GM12878 (cell line): ENCODE measurements at regions not wholly inside any gene's neighbourhood (a gene's known extent, or its start where the extent isn't known, plus 50 kb on each side); places are given as distances from the start of the nearest gene placed in this dataset.

ENCODE experiments used
- ATAC-seq: fragments of 200-7000 bp; cut with Tn5 transposase; 3 replicates; pipeline ENCODE4 v1.9.1; 2020; ENCODE audit warnings: mild to moderate bottlenecking, moderate library complexity
- BruUV-seq: library from RNA; stranded (reverse); fragments of 400-500 nt; replicated peaks from 2 replicates; lab custom pipeline; 2021; lab: Mats Ljungman, UMichigan
- CTCF ChIA-PET: fragments of 300-600 bp; sonication (Branson Sonifier 250); formaldehyde crosslinking; extraction: SDS; loops from one replicate; lab custom pipeline; 2021; ENCODE audit warnings: inconsistent platforms; lab: Yijun Ruan, JAX
- POLR2A ChIA-PET: fragments of 350-600 bp; formaldehyde crosslinking; extraction: SDS; loops from one replicate; lab custom pipeline; 2021; ENCODE audit warnings: inconsistent platforms; lab: Charles Lee
- RAD21 ChIA-PET: fragments of 300-600 bp; sonication (Branson Sonifier 250); formaldehyde crosslinking; loops from one replicate; lab custom pipeline; 2023; ENCODE audit warnings: antibody characterized with exemption; ENCODE audit not compliant: unreplicated experiment; lab: Charles Lee
- SMC1A ChIA-PET: fragments of 300-600 bp; sonication (Branson Sonifier 250); formaldehyde crosslinking; loops from one replicate; lab custom pipeline; 2023; ENCODE audit not compliant: unreplicated experiment, uncharacterized antibody; lab: Charles Lee
- DNase-seq: peaks from one replicate; pipeline ENCODE4 v3.0.0-alpha.2; 2011; ENCODE audit warnings: low read depth, low spot score
- FAIRE-seq: peaks from 3 replicates; lab custom pipeline; 2011; peaks lifted over from hg19 to GRCh38; lab: Jason Lieb, UNC
- H2AFZ ChIP-seq: 2 replicates; pipeline ENCODE4 v1.6.0; 2011; ENCODE audit warnings: low read depth, low read length, control low read depth; ENCODE audit not compliant: control insufficient read depth
- H3K27ac ChIP-seq: 2 replicates; pipeline ENCODE4 v1.5.1; 2011; ENCODE audit warnings: control low read depth; ENCODE audit not compliant: control insufficient read depth, insufficient read depth
- H3K27me3 ChIP-seq, 2 experiments: replicated peaks in 1 of 2; 2 replicates each; pipeline versions ENCODE4 v1.6.0 to v1.6.1; 2011; ENCODE audit warnings: low read length in 1 of 2; ENCODE audit not compliant: control insufficient read depth in 2 of 2, insufficient read depth in 2 of 2
- H3K36me3 ChIP-seq, 2 experiments: 2 replicates each; pipeline ENCODE4 v1.5.1; 2011; ENCODE audit warnings: low read length in 1 of 2; ENCODE audit not compliant: control insufficient read depth in 2 of 2, insufficient read depth in 2 of 2
- H3K4me1 ChIP-seq: 2 replicates; pipeline ENCODE4 v1.6.1; 2011; ENCODE audit warnings: mild to moderate bottlenecking, low read length, moderate library complexity, mixed read lengths; ENCODE audit not compliant: control insufficient read depth, insufficient read depth
- H3K4me2 ChIP-seq: 2 replicates; pipeline ENCODE4 v1.6.0; 2011; ENCODE audit warnings: control low read depth; ENCODE audit not compliant: control insufficient read depth, insufficient read depth
- H3K4me3 ChIP-seq: fragments of 200-600 bp; sonication (generic); 2 replicates; pipeline ENCODE4 v1.5.1; 2016
- H3K79me2 ChIP-seq: 2 replicates; pipeline ENCODE4 v1.6.0; 2011; ENCODE audit warnings: low read length; ENCODE audit not compliant: control insufficient read depth, insufficient read depth
- H3K9ac ChIP-seq: 2 replicates; pipeline ENCODE4 v1.8.0; 2011; ENCODE audit warnings: low read length, control low read depth, mixed read lengths; ENCODE audit not compliant: control insufficient read depth, insufficient read depth
- H3K9me3 ChIP-seq: replicated peaks from 3 replicates; pipeline ENCODE4 v1.5.1; 2011; ENCODE audit warnings: mild to moderate bottlenecking, low read length; ENCODE audit not compliant: control insufficient read depth, insufficient read depth
- H4K20me1 ChIP-seq: 2 replicates; pipeline ENCODE4 v1.6.0; 2011; ENCODE audit not compliant: control insufficient read depth, insufficient read depth
- EGR1 ChIP-seq, 2 experiments: IDR thresholded peaks; 1 replicate in 1 of 2; 2 replicates in 1 of 2; pipeline ENCODE4 v1.6.1; 2011 to 2012; ENCODE audit warnings: low read depth in 2 of 2, low read length in 2 of 2, borderline replicate concordance in 1 of 2, mild to moderate bottlenecking in 1 of 2, moderate library complexity in 1 of 2
- JUND ChIP-seq: IDR thresholded peaks from 2 replicates; pipeline ENCODE4 v1.6.1; 2012; ENCODE audit warnings: low read depth, mild to moderate bottlenecking, low read length, improper control_type of control experiment, moderate library complexity
- RFX5 ChIP-seq: IDR thresholded peaks from 2 replicates; pipeline ENCODE4 v1.6.1; 2011; ENCODE audit warnings: low read depth, low read length, improper control_type of control experiment
- SIX5 ChIP-seq: IDR thresholded peaks from 2 replicates; pipeline ENCODE4 v1.6.1; 2011; ENCODE audit warnings: mild to moderate bottlenecking, low read depth, low read length, moderate library complexity; ENCODE audit not compliant: severe bottlenecking
- in situ Hi-C: fragments of 300-500 bp; cut with MboI; formaldehyde crosslinking; loops from 9 replicates; pipeline ENCODE4 v1.14.3; 2018; ENCODE audit warnings: mixed read lengths
- intact Hi-C: fragments of 100-400 bp; cut with micrococcal nuclease; formaldehyde crosslinking; loops from one replicate; pipeline ENCODE4 v1.14.2; 2022; ENCODE audit not compliant: unreplicated experiment
- TF ChIP-seq, protein P1 (sequence below): fragments of 450-650 bp; IDR thresholded peaks from 2 replicates; pipeline ENCODE4 v1.6.1; 2017; ENCODE audit warnings: low read depth, mild to moderate bottlenecking, moderate library complexity

DNA sequence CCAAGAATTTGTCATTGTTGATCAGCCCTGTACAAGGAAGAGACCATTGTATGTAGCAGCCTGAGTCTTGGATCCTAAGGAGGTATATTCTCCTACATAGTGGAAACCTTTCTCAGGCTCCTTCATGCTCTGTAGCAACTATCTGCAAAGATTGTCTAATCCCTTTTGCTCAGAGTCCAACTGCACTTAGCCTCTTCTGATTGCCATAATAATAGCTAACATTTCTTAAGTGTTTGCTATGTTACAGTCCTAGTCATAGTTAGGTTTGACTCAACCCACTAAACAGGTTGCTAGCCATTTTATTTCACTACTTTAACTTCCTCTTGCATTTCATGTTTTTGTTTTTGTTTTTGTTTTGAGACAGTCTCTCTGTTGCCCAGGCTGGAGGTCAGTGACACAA lies 50.8 kb upstream of the SLC16A2 start:
- no peak overlapping the region for H3K4me2 ChIP-seq
- FAIRE-seq, result no peak
- intact Hi-C loops (no loop called here), in situ Hi-C loops (no loop called here)
- no peak overlapping the region for H2AFZ ChIP-seq
- no peaks in the 10 kb centered on the region for H3K27me3 ChIP-seq
- SMC1A ChIA-PET, result interaction anchor here (0.5 kb wide), 1 partner anchor 919 kb away, joined by 3 read pairs; no protein-coding TSS in a partner anchor
- no peak overlapping the region for H3K27ac ChIP-seq
- no peaks in the 10 kb centered on the region for H3K79me2 ChIP-seq
- H3K36me3 ChIP-seq, result no peaks in the 10 kb centered on the region
- TF ChIP-seq RFX5 (no peak), JUND (no peak), SIX5 (no peak), EGR1 (IDR thresholded peaks at IDR 0.05; ENCODE audit: borderline replicate concordance in 1 of 2, low read depth in 2 of 2, low read length in 2 of 2) (no peak)
- TF ChIP-seq, protein P1, sequence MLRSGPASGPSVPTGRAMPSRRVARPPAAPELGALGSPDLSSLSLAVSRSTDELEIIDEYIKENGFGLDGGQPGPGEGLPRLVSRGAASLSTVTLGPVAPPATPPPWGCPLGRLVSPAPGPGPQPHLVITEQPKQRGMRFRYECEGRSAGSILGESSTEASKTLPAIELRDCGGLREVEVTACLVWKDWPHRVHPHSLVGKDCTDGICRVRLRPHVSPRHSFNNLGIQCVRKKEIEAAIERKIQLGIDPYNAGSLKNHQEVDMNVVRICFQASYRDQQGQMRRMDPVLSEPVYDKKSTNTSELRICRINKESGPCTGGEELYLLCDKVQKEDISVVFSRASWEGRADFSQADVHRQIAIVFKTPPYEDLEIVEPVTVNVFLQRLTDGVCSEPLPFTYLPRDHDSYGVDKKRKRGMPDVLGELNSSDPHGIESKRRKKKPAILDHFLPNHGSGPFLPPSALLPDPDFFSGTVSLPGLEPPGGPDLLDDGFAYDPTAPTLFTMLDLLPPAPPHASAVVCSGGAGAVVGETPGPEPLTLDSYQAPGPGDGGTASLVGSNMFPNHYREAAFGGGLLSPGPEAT, result no peak
- CTCF ChIA-PET, result no interaction called here
- RAD21 ChIA-PET, result no interaction called here
- H3K9me3 ChIP-seq, result no peaks in the 10 kb centered on the region; the same call in 2 of the 3 replicates
- H3K4me3 ChIP-seq, result no peak overlapping the region
- ATAC-seq, result no peak
- POLR2A ChIA-PET, result no interaction called here
- H4K20me1 ChIP-seq, result no peaks in the 10 kb centered on the region
- H3K4me1 ChIP-seq, result no peaks in the 10 kb centered on the region
- BruUV-seq, result no TSS peak
- no peak for DNase-seq
- H3K9ac ChIP-seq, result no peak overlapping the region
